HFFc6 (cell line): ENCODE measurements at regions not wholly inside any gene's neighbourhood (a gene's known extent, or its start where the extent isn't known, plus 50 kb on each side); places are given as distances from the start of the nearest gene placed in this dataset.
"Not testable (repeated sequence)": the region's sequence is repeated elsewhere in the genome, so short reads cannot be mapped to it uniquely, and the experiment has no call there.

ENCODE experiments used
- DNase-seq: peaks from one replicate; pipeline ENCODE4 v3.0.0-alpha.2; 2018
- H3K27ac Mint-ChIP-seq: 2 replicates; pipeline ENCODE4 v1.8.0; 2020; ENCODE audit warnings: mild to moderate bottlenecking, mixed read lengths
- H3K27me3 Mint-ChIP-seq: 2 replicates; pipeline ENCODE4 v1.8.0; 2021; ENCODE audit warnings: mild to moderate bottlenecking, moderate library complexity, mixed read lengths; ENCODE audit not compliant: insufficient read depth
- H3K36me3 Mint-ChIP-seq: 2 replicates; pipeline ENCODE4 v1.8.0; 2021; ENCODE audit warnings: low read depth, mixed read lengths
- H3K4me1 Mint-ChIP-seq: 2 replicates; pipeline ENCODE4 v1.8.0; 2020; ENCODE audit warnings: low read depth, mixed read lengths
- H3K4me3 Mint-ChIP-seq: 2 replicates; pipeline ENCODE4 v1.8.0; 2020; ENCODE audit warnings: mild to moderate bottlenecking, moderate library complexity, mixed read lengths
- H3K9me3 Mint-ChIP-seq: 2 replicates; pipeline ENCODE4 v1.8.0; 2020; ENCODE audit warnings: mild to moderate bottlenecking, mixed read lengths
- TF ChIP-seq, protein P1 (sequence below): fragments of 200-600 bp; sonication (generic); IDR thresholded peaks from 2 replicates; pipeline ENCODE4 v1.5.0; 2021; ENCODE audit warnings: antibody characterized with exemption, mild to moderate bottlenecking

DNA sequence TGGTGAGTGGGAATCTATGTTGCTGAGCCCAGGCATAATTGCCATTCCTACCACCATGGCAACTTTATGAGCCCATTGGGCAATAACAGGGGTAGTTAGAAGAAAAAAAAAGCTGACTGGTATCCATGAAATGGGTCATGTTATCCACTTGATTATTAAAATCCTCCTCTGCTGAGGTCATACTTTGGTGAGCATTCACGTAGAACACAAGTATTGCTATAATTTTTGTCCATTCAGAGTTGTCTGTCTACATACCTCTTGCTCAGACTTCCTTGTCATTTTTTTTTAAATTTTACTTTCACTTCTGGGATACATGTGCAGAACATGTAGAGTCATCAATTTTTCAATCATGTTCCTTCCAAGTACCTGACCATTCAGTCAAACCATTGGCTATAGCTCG is 780.8 kb upstream of the ARRDC3 start:
- Mint-ChIP-seq H3K27ac (no peak overlapping the region), H3K4me3 (no peak overlapping the region), H3K4me1 (no peaks in the 10 kb centered on the region), H3K36me3 (no peaks in the 10 kb centered on the region), H3K27me3 (no peaks in the 10 kb centered on the region), H3K9me3 (peaks cover 20% of the 10 kb centered on the region)
- TF ChIP-seq, protein P1, sequence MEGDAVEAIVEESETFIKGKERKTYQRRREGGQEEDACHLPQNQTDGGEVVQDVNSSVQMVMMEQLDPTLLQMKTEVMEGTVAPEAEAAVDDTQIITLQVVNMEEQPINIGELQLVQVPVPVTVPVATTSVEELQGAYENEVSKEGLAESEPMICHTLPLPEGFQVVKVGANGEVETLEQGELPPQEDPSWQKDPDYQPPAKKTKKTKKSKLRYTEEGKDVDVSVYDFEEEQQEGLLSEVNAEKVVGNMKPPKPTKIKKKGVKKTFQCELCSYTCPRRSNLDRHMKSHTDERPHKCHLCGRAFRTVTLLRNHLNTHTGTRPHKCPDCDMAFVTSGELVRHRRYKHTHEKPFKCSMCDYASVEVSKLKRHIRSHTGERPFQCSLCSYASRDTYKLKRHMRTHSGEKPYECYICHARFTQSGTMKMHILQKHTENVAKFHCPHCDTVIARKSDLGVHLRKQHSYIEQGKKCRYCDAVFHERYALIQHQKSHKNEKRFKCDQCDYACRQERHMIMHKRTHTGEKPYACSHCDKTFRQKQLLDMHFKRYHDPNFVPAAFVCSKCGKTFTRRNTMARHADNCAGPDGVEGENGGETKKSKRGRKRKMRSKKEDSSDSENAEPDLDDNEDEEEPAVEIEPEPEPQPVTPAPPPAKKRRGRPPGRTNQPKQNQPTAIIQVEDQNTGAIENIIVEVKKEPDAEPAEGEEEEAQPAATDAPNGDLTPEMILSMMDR: no peak
- no peak for DNase-seq

DNA sequence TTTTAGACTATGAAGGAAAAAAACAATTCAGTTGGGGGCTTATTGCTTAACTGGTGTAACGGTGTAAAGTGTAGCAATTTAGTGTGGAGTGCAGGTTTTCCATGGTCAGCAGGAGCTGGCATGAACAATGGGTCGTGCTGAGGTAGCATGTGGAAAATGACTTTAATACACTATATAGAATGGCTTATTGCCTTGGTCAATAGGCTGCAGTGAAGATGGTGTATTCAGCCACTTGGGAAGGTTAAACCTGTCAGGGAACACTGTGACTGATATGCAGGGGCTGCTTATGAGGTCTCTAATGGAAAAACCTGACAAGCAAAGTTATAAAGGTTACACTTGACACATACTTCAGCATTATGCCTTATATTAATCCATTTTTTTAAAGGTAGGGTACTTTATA is 764.7 kb upstream of the ARRDC3 start:
- TF ChIP-seq, protein P1: no peak
- Mint-ChIP-seq H3K36me3 (peaks cover 5% of the 10 kb centered on the region; the same call in 1 of the 2 replicates), H3K27me3 (no peaks in the 10 kb centered on the region; the same call in 1 of the 2 replicates), H3K9me3 (peaks cover 12% of the 10 kb centered on the region), H3K27ac (no peak overlapping the region), H3K4me3 (no peak overlapping the region), H3K4me1 (no peaks in the 10 kb centered on the region)
- DNase-seq: no peak

DNA sequence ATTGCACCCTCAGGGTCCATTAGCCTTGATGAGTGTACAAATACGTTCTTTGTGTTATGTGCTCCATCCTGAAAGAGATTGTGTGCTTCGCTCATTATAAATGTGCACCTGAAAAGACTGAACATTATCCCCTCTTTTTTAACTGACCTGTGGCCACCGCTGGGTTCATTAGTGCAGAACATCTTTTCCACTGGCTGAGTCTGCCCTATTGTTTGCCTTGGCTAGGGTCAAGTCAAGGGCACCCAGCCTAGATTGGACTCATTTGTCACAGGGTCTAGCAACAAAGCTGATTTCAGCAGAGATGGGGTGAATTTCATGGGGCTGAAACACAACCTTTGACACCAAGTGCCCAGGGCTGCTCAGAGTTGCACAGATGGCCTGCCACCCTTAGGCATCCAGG is 764.1 kb upstream of the ARRDC3 start:
- H3K27ac Mint-ChIP-seq: no peak overlapping the region
- TF ChIP-seq, protein P1: no peak
- no peak overlapping the region for H3K4me3 Mint-ChIP-seq
- H3K27me3 Mint-ChIP-seq: no peaks in the 10 kb centered on the region; the same call in 1 of the 2 replicates
- no peaks in the 10 kb centered on the region for H3K4me1 Mint-ChIP-seq
- peaks cover 13% of the 10 kb centered on the region for H3K9me3 Mint-ChIP-seq
- no peak for DNase-seq
- H3K36me3 Mint-ChIP-seq: peaks cover 5% of the 10 kb centered on the region; the same call in 1 of the 2 replicates

DNA sequence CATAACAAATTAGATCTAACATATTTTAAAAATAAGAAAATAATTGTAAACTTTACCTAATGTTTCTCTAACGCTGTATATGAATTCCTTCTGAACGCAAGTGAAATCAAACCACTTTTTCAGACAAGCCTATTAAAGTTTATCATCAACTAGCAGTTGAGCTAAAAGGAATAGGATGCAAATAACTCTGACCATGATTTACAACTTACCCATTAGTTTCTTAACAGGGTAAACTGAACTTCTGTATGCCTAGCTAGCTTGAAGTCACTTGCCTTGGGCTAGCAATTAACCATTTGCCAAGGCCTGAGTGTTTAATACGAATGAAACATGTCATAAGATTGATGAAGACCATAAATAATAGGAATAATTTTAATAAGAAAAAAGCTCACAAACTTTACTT is 762.7 kb upstream of the ARRDC3 start:
- Mint-ChIP-seq H3K27me3 (no peaks in the 10 kb centered on the region; the same call in 1 of the 2 replicates), H3K4me1 (no peaks in the 10 kb centered on the region), H3K9me3 (peaks cover 19% of the 10 kb centered on the region), H3K27ac (no peak overlapping the region), H3K36me3 (peaks cover 5% of the 10 kb centered on the region; the same call in 1 of the 2 replicates), H3K4me3 (no peak overlapping the region)
- DNase-seq: no peak
- TF ChIP-seq, protein P1: no peak

DNA sequence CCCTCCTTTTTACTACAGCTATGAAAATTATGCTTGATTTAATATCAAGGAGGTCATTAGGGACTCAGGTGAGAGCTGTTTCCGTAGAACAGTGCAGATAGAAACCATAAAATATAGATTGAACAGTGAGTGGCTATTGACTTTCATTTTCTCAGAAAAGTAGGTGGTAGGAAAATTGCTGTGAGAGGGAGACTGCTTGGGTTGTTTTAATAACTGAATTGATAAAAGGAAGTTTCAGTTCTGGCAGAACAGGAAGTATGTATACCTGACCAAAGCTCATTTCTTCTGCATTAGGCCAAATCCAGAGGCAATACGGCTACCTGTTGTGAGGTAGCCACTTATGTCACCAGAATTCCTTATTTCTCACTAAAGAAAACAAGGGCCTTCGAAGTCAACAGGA is 761.7 kb upstream of the ARRDC3 start:
- H3K27ac Mint-ChIP-seq: no peak overlapping the region

DNA sequence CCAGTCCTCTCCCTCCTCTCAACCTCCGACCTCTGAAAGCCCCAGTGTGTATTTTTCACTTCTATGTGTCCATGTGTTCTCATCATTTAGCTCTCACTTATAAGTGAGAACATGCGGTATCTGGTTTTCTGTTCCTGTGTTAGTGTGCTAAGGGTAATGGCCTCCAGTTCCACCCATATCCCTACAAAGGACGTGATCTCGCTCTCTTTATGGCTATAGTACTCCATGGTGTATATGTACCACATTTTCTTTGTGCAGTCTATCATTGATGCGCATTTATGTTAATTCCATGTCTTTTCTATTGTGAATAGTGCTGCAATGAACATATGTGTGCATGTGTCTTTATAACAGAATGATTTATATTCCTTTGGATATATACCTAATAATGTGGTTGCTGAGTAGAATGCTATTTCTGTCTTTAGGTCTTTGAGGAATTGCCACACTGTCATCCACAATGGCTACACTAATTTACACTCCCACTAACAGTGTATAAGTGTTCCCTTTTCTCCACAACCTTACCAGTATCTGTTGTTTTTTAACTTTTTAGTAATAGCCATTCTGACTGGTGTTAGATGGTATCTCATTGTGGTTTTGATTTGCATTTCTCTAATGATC is 749.3 kb upstream of the ARRDC3 start:
- not testable (repeated sequence) for H3K4me1 Mint-ChIP-seq, H3K27me3 Mint-ChIP-seq, H3K36me3 Mint-ChIP-seq, H3K27ac Mint-ChIP-seq, H3K9me3 Mint-ChIP-seq, DNase-seq, H3K4me3 Mint-ChIP-seq

More for the DNA sequence above, 761.7 kb upstream of the ARRDC3 start:
- no peak for DNase-seq
- TF ChIP-seq, protein P1: no peak
- Mint-ChIP-seq H3K27me3 (no peaks in the 10 kb centered on the region; the same call in 1 of the 2 replicates), H3K36me3 (peaks cover 5% of the 10 kb centered on the region; the same call in 1 of the 2 replicates), H3K9me3 (peaks cover 25% of the 10 kb centered on the region), H3K4me1 (no peaks in the 10 kb centered on the region), H3K4me3 (no peak overlapping the region)
